Left ventricle myocardium inferior (tissue), 1 donor: ENCODE measurements at regions not wholly inside any gene's neighbourhood (a gene's known extent, or its start where the extent isn't known, plus 50 kb on each side); places are given as distances from the start of the nearest gene placed in this dataset.
"Not testable (repeated sequence)": the region's sequence is repeated elsewhere in the genome, so short reads cannot be mapped to it uniquely, and the experiment has no call there.

Experiments used
- DNase-seq: peaks from one replicate; pipeline ENCODE4 v3.0.0-alpha.2; 2020
- H3K27ac ChIP-seq: fragments of 200-600 bp; replicated peaks from 2 replicates; pipeline ENCODE4 v1.8.0; 2021
- H3K27me3 ChIP-seq: fragments of 200-600 bp; 2 replicates; pipeline ENCODE4 v1.8.0; 2021; ENCODE audit warnings: low read depth
- H3K36me3 ChIP-seq: fragments of 200-600 bp; 2 replicates; pipeline ENCODE4 v1.8.0; 2021
- H3K4me1 ChIP-seq: fragments of 200-600 bp; 2 replicates; pipeline ENCODE4 v1.8.0; 2021
- H3K4me3 ChIP-seq: fragments of 200-600 bp; 2 replicates; pipeline ENCODE4 v1.8.0; 2021; ENCODE audit warnings: mild to moderate bottlenecking, moderate library complexity
- H3K9me3 ChIP-seq: fragments of 200-600 bp; replicated peaks from 2 replicates; pipeline ENCODE4 v1.8.0; 2021
- intact Hi-C: fragments of 100-400 bp; cut with micrococcal nuclease; formaldehyde crosslinking; loops from one replicate; pipeline ENCODE4 v1.11.0; 2022
- TF ChIP-seq, protein P1 (sequence below): fragments of 200-600 bp; IDR thresholded peaks from 2 replicates; pipeline ENCODE4 v1.8.0; 2021; ENCODE audit warnings: antibody characterized with exemption, mild to moderate bottlenecking, borderline replicate concordance
- donor health status: DM: no; HTN: yes; CAD: no; lungs with severe emphysema.

DNA sequence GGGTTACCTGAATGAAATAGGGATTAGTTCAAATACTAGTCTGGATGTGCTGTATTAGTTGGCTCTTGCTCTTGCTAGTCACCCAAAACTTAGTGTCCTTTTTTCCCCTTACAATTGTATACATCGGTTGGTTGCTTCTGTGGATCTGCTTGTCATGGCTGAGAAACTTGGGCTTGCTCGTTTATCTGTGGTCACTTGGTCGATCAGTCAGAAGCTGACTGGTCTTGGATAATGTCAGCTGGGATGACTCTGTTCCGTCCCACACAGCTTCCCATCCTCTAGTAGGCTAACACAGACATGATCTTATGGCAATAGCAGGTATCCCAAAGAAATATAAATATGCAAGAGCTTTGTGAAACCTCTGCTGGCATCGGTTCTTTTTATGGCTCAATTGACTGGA lies 807.4 kb downstream of the MAT2B start:
- H3K4me1 ChIP-seq: no peaks in the 10 kb centered on the region
- no peak for DNase-seq
- H3K27me3 ChIP-seq: no peaks in the 10 kb centered on the region
- H3K4me3 ChIP-seq: no peak overlapping the region
- no peaks in the 10 kb centered on the region for H3K36me3 ChIP-seq
- H3K27ac ChIP-seq: no peak overlapping the region
- intact Hi-C loops: no loop called here
- no peaks in the 10 kb centered on the region for H3K9me3 ChIP-seq
- TF ChIP-seq, protein P1, sequence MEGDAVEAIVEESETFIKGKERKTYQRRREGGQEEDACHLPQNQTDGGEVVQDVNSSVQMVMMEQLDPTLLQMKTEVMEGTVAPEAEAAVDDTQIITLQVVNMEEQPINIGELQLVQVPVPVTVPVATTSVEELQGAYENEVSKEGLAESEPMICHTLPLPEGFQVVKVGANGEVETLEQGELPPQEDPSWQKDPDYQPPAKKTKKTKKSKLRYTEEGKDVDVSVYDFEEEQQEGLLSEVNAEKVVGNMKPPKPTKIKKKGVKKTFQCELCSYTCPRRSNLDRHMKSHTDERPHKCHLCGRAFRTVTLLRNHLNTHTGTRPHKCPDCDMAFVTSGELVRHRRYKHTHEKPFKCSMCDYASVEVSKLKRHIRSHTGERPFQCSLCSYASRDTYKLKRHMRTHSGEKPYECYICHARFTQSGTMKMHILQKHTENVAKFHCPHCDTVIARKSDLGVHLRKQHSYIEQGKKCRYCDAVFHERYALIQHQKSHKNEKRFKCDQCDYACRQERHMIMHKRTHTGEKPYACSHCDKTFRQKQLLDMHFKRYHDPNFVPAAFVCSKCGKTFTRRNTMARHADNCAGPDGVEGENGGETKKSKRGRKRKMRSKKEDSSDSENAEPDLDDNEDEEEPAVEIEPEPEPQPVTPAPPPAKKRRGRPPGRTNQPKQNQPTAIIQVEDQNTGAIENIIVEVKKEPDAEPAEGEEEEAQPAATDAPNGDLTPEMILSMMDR: no peak

DNA sequence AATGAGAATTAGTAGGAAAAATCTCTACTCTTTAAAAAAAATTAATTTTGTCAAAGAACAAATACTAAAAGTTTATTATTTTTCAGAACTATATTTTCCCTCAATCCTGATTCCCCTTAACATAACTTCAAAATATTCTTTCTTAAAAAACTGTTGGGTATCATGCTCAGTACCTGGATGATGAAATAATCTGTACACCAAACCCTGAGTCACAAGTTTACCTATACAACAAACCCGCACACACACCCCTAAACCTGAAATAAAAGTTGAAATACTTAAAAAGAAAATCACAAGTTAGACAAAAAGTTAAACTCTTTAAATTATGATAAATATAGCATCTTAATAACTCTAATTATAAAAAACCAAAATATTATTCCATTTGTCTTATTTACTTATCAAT lies 812.3 kb downstream of the MAT2B start:
- no peaks in the 10 kb centered on the region for H3K27me3 ChIP-seq
- TF ChIP-seq, protein P1: no peak
- H3K4me1 ChIP-seq: no peaks in the 10 kb centered on the region
- no peak overlapping the region for H3K4me3 ChIP-seq
- H3K36me3 ChIP-seq: no peaks in the 10 kb centered on the region
- intact Hi-C loops: no loop called here
- H3K9me3 ChIP-seq: no peaks in the 10 kb centered on the region
- DNase-seq: no peak
- H3K27ac ChIP-seq: no peak overlapping the region

DNA sequence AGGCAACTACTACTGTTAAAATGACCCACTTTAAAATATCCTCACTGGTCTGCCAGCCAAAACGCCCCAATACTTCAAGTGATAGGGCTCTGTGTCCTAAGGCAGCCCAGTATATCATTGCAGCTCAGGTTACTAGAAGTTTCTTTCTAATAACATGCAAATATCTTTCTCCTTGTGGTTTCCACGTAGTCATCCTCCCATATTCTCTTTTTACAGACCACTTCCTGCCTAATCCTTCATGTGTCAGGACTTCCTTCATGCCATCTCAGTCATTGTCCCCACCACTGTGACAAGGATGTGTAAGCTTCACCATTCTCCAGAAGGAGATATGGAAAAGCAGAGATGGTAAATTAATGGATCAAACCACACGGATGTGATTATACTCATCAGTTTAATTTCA lies 813.7 kb downstream of the MAT2B start:
- TF ChIP-seq, protein P1: no peak
- Histone ChIP-seq H3K36me3 (no peaks in the 10 kb centered on the region), H3K27me3 (no peaks in the 10 kb centered on the region), H3K9me3 (no peaks in the 10 kb centered on the region), H3K4me3 (no peak overlapping the region), H3K27ac (no peak overlapping the region), H3K4me1 (no peaks in the 10 kb centered on the region)
- DNase-seq: no peak
- intact Hi-C loops: no loop called here

DNA sequence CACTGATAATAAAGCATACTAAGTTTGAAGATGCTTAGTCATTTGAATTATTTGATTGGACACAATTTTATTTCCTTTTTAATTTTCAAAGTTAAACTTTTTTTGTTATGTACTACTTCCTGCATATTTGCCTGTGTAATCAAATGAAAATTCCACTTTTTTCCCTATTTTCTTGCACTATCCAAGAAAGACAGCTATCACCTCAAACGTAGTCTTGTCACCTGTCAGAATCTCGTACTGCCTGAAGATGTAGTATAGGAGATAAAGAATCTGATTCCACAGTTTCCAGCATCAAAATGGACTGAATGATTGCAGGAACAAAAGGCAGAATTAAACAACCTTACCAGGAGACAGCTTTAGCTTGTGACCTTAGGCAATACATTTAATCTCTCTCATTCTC lies 818.8 kb downstream of the MAT2B start:
- H3K36me3 ChIP-seq: no peaks in the 10 kb centered on the region
- DNase-seq: no peak
- H3K4me3 ChIP-seq: no peak overlapping the region
- peaks cover 27% of the 10 kb centered on the region for H3K9me3 ChIP-seq
- H3K4me1 ChIP-seq: no peaks in the 10 kb centered on the region
- no peak overlapping the region for H3K27ac ChIP-seq
- intact Hi-C loops: no loop called here
- TF ChIP-seq, protein P1: no peak
- no peaks in the 10 kb centered on the region for H3K27me3 ChIP-seq

DNA sequence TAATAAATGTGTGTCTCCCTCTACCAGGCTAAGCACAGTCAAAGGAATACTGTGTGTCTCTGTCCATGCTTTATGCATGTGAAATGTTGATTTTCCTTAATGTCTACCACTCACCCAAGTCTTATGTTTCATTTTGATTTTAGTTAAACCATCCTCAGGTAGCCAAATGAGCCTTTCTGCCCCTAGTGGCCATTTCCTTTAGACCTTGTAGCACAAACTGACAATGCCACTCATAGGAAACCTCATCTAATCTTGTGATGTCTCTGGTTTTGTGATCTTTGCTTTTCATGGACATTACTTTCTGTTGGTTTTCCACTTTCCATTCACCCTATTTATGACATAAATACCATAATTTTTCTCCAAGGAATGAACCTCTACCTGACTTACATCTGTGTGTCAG lies 820.8 kb downstream of the MAT2B start:
- Histone ChIP-seq H3K27me3 (no peaks in the 10 kb centered on the region), H3K9me3 (peaks cover 27% of the 10 kb centered on the region), H3K4me1 (no peaks in the 10 kb centered on the region), H3K27ac (no peak overlapping the region), H3K36me3 (no peaks in the 10 kb centered on the region), H3K4me3 (no peak overlapping the region)
- TF ChIP-seq, protein P1: no peak
- DNase-seq: no peak
- intact Hi-C loops: no loop called here

DNA sequence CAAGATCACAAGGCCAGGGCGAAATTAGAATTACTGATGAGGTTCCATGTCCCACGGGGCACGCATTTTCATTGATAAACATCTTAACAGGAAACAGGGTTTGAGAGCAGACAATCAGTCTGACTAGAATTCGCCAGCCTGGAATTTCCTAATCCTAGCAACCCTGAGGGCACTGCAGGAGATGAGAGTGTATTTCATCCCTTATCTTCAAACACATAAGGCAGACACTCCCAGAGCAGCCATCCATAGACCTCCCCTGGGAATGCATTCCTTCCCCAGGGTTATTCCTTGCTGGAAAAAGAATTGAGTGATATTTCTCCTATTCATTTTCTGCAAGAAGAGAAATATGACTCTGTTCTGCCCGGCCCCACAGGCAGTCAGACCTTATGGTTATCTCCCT lies 821.7 kb downstream of the MAT2B start:
- H3K27ac ChIP-seq, H3K4me3 ChIP-seq, DNase-seq, H3K36me3 ChIP-seq, H3K4me1 ChIP-seq, H3K27me3 ChIP-seq, intact Hi-C loops: not testable (repeated sequence)
- H3K9me3 ChIP-seq: peaks cover 27% of the 10 kb centered on the region
